GM23338 (cell line): ENCODE measurements at regions not wholly inside any gene's neighbourhood (a gene's known extent, or its start where the extent isn't known, plus 50 kb on each side); places are given as distances from the start of the nearest gene placed in this dataset.

Source experiments
- CREB1 ChIP-seq: fragments of 250-450 bp; sonication (Bioruptor Pico); IDR thresholded peaks from 2 replicates; pipeline ENCODE4 v1.5.0; 2020; ENCODE audit warnings: low read depth, mild to moderate bottlenecking, moderate library complexity
- EZH2 ChIP-seq: fragments of 200-600 bp; sonication (generic); IDR thresholded peaks from one replicate; pipeline ENCODE4 v1.8.0; 2017; ENCODE audit warnings: antibody characterized with exemption, mild to moderate bottlenecking, low read depth; ENCODE audit not compliant: unreplicated experiment
- EZH2phosphoT487 ChIP-seq: fragments of 200-600 bp; sonication (generic); IDR thresholded peaks from one replicate; pipeline ENCODE4 v1.8.1; 2018; ENCODE audit warnings: antibody characterized with exemption; ENCODE audit not compliant: unreplicated experiment
- JUNB ChIP-seq: IDR thresholded peaks from one replicate; pipeline ENCODE4 v1.6.1; 2016; ENCODE audit warnings: antibody characterized with exemption; ENCODE audit not compliant: unreplicated experiment
- POLR2AphosphoS5 ChIP-seq: IDR thresholded peaks from 2 replicates; pipeline ENCODE4 v1.6.1; 2016; ENCODE audit warnings: antibody characterized with exemption, low read depth
- STAT1 ChIP-seq: IDR thresholded peaks from one replicate; pipeline ENCODE4 v1.6.1; 2016; ENCODE audit warnings: antibody characterized with exemption; ENCODE audit not compliant: unreplicated experiment
- ZNF331 ChIP-seq: fragments of 250-450 bp; sonication (Bioruptor Pico); IDR thresholded peaks from 2 replicates; pipeline ENCODE4 v1.5.0; 2020; ENCODE audit warnings: low read depth, mild to moderate bottlenecking, moderate library complexity
- TF ChIP-seq, protein P1 (sequence below), 2 experiments: fragments of 200-600 bp in 1 of 2; sonication (generic) in 1 of 2; conservative IDR thresholded peaks; 2 replicates each; pipeline versions ENCODE4 v1.5.1 to v1.6.1; 2016 to 2017; ENCODE audit warnings: antibody characterized with exemption in 2 of 2, low read depth in 2 of 2, mild to moderate bottlenecking in 2 of 2, moderate library complexity in 1 of 2
- TF ChIP-seq, protein P2 (sequence below): IDR thresholded peaks from one replicate; pipeline ENCODE4 v1.6.1; 2018; ENCODE audit warnings: antibody characterized with exemption; ENCODE audit not compliant: unreplicated experiment
- TF ChIP-seq, protein P3 (sequence below): IDR thresholded peaks from 2 replicates; pipeline ENCODE4 v1.6.1; 2016; ENCODE audit warnings: antibody characterized with exemption

DNA sequence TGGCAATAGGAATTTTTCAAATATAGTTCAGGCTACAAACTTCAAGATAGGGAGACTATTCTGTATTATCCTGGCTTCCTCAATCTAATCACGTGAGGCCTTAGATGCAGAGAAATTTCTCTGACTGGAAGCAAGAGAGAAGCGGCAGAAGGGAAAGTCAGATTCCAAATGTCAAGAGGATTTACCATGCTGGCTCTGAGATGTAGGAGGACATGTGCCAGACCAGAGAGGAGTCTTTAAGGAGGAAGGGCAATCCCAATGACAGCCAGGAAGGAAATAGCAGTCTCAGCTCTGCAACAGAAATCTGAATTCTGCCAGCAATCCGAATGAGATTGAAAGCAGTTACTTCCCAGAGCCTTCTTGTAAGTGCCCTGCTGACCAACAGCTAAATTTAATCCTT lies 57.4 kb downstream of the NUTM2E start:
- TF ChIP-seq, protein P1, sequence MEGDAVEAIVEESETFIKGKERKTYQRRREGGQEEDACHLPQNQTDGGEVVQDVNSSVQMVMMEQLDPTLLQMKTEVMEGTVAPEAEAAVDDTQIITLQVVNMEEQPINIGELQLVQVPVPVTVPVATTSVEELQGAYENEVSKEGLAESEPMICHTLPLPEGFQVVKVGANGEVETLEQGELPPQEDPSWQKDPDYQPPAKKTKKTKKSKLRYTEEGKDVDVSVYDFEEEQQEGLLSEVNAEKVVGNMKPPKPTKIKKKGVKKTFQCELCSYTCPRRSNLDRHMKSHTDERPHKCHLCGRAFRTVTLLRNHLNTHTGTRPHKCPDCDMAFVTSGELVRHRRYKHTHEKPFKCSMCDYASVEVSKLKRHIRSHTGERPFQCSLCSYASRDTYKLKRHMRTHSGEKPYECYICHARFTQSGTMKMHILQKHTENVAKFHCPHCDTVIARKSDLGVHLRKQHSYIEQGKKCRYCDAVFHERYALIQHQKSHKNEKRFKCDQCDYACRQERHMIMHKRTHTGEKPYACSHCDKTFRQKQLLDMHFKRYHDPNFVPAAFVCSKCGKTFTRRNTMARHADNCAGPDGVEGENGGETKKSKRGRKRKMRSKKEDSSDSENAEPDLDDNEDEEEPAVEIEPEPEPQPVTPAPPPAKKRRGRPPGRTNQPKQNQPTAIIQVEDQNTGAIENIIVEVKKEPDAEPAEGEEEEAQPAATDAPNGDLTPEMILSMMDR (conservative IDR thresholded peaks at IDR 0.05; ENCODE audit: low read depth in 2 of 2), result no peak
- TF ChIP-seq POLR2AphosphoS5, result no peak
- no peak for TF ChIP-seq EZH2
- no peak for TF ChIP-seq EZH2phosphoT487
- no peak for TF ChIP-seq STAT1
- TF ChIP-seq, protein P2, sequence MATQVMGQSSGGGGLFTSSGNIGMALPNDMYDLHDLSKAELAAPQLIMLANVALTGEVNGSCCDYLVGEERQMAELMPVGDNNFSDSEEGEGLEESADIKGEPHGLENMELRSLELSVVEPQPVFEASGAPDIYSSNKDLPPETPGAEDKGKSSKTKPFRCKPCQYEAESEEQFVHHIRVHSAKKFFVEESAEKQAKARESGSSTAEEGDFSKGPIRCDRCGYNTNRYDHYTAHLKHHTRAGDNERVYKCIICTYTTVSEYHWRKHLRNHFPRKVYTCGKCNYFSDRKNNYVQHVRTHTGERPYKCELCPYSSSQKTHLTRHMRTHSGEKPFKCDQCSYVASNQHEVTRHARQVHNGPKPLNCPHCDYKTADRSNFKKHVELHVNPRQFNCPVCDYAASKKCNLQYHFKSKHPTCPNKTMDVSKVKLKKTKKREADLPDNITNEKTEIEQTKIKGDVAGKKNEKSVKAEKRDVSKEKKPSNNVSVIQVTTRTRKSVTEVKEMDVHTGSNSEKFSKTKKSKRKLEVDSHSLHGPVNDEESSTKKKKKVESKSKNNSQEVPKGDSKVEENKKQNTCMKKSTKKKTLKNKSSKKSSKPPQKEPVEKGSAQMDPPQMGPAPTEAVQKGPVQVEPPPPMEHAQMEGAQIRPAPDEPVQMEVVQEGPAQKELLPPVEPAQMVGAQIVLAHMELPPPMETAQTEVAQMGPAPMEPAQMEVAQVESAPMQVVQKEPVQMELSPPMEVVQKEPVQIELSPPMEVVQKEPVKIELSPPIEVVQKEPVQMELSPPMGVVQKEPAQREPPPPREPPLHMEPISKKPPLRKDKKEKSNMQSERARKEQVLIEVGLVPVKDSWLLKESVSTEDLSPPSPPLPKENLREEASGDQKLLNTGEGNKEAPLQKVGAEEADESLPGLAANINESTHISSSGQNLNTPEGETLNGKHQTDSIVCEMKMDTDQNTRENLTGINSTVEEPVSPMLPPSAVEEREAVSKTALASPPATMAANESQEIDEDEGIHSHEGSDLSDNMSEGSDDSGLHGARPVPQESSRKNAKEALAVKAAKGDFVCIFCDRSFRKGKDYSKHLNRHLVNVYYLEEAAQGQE, result no peak
- no peak for TF ChIP-seq JUNB
- TF ChIP-seq, protein P3, sequence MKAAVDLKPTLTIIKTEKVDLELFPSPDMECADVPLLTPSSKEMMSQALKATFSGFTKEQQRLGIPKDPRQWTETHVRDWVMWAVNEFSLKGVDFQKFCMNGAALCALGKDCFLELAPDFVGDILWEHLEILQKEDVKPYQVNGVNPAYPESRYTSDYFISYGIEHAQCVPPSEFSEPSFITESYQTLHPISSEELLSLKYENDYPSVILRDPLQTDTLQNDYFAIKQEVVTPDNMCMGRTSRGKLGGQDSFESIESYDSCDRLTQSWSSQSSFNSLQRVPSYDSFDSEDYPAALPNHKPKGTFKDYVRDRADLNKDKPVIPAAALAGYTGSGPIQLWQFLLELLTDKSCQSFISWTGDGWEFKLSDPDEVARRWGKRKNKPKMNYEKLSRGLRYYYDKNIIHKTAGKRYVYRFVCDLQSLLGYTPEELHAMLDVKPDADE, result no peak
- no peak for TF ChIP-seq CREB1 (CRISPR knock-in tag)
- no peak for TF ChIP-seq ZNF331 (CRISPR knock-in tag)
